ENCODE measurements at regions not wholly inside any gene's neighbourhood (a gene's known extent, or its start where the extent isn't known, plus 50 kb on each side); places are given as distances from the start of the nearest gene placed in this dataset.
"Not testable (repeated sequence)": the region's sequence is repeated elsewhere in the genome, so short reads cannot be mapped to it uniquely, and the experiment has no call there.

DNA sequence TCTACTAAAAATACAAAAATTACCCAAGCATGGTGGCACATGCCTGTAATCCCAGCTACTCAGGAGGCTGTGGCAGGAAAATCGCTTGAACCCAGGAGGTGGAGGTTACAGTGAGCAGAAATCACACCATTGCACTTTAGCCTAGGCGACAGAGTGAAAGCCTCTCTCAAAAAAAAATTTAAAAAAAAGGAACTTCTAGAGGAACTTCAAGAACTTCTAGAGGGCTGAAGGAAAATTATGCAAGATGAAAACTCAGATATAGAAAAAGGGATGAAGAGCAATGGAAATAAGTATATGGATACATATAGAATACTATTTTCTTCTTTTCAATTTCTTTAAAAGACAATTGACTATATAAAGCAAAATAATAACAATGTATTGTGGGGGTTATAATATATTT is 51.2 kb upstream of the PRR5 start:
- no peak for DNase-seq (ENCODE audit: low read depth in 2 of 2)

DNA sequence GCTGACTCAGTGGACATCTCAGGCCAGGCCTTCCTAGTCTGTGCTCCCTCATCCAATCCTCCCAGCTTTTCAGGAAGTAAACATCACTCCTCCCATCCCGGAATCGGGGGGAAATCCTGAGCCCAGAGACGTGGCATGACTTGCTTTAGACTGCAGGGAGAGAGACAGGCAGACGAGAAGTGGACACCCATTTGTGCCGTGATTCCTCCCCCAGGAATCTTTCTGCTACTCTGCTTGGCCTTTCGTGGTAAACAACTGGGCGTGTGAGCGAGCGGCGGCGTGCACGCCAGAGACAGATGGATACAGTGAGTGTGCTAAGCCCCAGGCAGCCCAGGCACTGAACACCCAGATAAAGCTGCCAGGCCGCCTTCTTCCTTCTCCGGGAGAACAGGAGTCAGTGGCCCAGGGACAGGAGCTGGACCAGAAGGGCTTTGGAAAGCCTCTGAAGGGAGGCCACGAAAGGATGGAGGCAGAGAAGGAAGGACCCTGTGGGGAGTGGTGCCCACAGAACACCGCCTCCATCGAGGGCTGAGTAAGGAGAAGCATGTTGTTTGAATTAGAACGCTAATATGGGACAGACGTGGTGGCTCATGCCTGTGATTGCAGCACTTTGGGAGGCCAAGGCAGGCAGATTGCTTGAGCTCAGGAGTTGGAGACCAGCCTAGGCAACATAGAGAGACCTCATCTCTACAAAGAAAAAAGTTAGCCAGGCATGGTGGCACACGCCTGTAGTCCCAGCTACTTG is 53.0 kb upstream of the PRR5 start:
- peak in 1 of 2 donors; percentile 68 for DNase-seq (ENCODE audit: low read depth in 2 of 2)

GRCh38 chr22:44648085-44648820 is 53.8 kb upstream of the PRR5 start:
- DNase-seq (ENCODE audit: low read depth in 2 of 2): no peak

DNA sequence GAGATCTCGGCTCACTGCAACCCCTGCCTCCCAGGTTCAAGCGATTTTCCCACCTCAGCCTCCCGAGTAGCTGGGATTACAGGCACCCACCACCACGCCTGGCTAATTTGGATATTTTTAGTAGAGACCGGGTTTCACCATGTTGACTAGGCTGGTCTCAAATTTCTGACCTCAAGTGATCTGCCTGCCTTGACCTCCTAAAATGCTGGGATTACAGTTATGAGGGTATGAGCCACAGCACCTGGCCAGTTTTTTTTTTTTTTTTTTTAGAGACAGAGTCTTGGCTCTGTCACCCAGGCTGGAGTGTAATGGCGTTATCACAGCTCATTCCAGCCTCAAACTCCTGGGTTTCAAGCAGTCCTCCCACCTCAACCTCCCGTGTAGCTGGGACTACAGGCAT is 54.9 kb upstream of the PRR5 start:
- no peak for DNase-seq (ENCODE audit: low read depth in 2 of 2)

- no peak for DNase-seq (ENCODE audit: low read depth in 2 of 2)
Observed at GRCh38 chr22:44646668-44647067, 55.3 kb upstream of the PRR5 start.

- DNase-seq (ENCODE audit: low read depth in 2 of 2): no peak
Observed at GRCh38 chr22:44646141-44646540, 55.9 kb upstream of the PRR5 start.

DNA sequence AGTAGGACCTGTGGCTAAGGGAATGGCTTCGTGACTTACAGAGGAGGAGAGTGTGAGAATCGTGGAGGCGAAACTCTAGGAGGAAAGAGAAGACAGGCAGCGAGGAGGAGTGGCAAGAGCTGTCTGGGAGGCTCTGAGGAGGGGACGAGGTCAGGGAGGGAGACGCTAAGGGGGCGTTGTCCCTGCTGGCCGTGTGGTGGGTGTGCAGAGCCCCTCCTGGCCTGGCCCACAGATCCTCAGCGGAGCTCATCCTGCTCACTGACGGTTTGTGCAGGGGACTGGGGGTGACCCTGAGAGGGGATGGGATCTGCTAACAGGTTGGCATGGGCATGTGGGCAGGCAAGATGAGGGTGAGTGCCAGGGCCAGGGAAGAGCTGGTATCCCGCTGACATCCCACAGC is 56.5 kb upstream of the PRR5 start:
- DNase-seq (ENCODE audit: low read depth in 2 of 2): no peak

DNA sequence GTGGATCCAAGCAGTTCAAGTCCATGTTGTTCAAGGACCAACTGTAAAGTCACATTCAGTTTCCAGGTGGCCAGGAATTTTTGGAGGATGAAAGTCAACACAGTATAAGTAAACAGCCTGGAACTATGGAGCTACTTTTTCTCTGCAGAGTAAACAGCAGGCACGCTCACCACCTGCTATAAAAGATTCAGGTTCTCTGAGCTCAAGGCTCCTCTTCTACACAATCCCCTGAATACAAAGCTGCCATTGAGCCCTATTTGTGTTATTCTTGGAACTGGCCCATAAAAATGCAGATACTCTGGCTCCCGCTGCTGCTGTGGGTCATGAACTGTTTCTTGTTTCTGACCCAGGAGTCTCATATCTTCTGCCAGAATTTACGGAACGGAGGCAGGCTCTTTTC is 56.9 kb upstream of the PRR5 start:
- DNase-seq (ENCODE audit: low read depth in 2 of 2): no peak

DNA sequence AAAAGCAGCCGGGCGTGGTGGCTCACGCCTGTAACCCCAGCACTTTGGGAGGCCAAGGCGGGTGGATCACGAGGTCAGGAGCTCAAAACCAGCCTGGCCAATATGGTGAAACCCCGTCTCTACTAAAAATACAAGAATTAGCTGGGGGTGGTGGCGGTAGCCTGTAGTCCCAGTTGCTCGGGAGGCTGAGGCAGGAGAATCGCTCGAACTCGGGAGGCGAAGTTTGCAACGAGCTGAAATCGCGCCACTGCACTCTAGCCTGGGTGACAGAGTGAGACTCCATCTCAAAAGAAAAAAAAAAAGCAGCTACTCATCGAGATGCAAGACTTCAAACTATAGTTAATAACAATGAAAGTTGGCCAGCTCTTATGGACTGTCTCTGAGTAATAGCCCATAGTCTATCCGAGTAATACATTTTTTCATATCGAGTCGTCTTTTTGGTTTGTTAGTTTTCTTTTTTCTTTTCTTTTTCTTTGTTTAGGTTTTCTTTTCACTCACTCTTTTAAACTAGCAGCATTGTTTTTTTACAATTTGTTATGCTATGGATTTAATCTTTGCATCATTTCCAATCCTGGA is 58.4 kb upstream of the PRR5 start:
- not testable (repeated sequence) for DNase-seq (ENCODE audit: low read depth in 2 of 2)

DNA sequence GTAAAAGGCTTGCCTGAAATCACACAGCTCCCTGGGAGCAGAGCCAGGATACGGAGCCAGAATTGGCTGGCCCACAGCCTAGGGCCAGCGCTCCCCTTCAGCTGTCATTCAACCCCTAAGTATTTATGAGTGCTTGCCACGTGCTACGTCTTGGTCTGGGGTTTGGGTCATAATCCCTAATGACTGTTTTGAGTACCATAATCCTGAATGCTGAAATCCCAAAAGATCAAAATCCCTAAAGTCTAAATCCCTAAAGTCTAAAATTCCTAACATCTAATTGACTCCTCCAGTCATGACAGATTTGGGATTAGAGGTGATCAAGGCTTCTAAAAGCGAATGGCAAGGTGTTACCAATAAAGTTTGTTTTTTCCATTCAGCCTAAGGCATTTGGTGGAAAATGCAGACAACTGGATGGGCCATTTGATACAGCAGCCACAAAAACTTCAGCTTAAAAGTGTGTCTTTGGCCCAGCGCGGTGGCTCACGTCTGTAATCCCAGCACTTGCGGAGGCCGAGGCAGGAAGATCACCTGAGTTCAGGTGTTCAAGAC is 59.8 kb upstream of the PRR5 start:
- DNase-seq (ENCODE audit: low read depth in 2 of 2): no peak

DNA sequence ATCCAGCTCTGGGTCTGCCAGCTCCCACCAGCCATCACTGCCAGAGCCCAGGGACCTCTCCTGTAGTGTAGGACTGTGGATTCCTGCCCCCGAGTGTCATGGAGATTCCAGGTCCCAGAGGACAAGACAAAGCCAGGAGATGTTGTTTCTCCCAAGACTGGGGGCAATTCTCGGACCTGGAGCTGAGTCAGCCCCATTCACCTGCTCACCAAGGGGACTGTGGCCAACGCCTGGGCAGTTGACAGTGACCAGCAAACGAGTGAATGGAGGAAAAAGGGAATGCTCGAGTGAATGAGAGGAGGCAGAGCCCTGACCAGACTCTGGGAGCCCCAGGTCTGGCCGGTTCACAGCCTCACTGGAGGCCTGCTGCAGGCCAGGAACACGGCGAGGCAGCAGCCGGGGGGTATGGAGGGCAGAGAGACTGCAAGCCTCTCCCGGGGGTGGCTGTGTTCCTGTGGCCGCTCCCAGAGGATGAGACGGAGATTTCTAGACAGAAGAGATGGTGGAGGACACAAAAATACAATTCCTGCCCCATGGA is 61.3 kb upstream of the PRR5 start:
- no peak for DNase-seq (ENCODE audit: low read depth in 2 of 2)

DNA sequence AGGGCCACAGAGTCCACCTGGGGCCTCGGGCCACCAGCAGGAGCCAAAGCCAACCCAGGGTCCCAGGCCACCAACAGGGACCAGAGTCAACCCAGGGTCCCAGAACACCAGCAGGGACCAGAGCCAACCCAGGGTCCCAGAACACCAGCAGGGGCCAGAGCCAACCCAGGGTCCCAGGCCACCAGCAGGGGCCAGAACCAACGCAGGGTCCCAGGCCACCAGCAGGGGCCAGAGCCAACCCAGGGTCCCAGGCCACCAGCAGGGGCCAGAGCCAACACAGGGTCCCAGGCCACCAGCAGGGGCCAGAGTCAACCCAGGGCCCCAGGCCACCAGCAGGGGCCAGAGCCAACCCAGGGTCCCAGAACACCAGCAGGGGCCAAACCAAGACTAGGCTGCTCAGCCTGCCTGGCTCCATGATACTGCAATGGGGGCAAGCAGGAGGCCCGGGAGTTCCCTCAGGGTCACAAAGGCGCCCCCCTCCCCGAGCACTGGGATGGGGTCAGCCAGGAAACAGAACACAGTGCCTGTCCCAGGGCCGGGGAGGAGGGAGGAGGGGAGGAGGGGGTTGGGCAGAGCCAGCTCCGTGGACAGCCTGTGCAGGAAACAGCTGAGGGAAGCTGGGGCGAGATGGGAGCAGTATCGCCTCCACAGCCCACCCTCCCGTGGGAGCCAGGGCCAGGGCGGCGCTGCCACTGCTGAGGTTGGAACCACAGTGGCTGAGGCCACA is 62.0 kb upstream of the PRR5 start:
- DNase-seq (ENCODE audit: low read depth in 2 of 2): peak; percentile 20 to 74

GRCh38 chr22:44638971-44639760 is 62.8 kb upstream of the PRR5 start:
- DNase-seq (ENCODE audit: low read depth in 2 of 2): peak in 1 of 2 donors; percentile 60

DNA sequence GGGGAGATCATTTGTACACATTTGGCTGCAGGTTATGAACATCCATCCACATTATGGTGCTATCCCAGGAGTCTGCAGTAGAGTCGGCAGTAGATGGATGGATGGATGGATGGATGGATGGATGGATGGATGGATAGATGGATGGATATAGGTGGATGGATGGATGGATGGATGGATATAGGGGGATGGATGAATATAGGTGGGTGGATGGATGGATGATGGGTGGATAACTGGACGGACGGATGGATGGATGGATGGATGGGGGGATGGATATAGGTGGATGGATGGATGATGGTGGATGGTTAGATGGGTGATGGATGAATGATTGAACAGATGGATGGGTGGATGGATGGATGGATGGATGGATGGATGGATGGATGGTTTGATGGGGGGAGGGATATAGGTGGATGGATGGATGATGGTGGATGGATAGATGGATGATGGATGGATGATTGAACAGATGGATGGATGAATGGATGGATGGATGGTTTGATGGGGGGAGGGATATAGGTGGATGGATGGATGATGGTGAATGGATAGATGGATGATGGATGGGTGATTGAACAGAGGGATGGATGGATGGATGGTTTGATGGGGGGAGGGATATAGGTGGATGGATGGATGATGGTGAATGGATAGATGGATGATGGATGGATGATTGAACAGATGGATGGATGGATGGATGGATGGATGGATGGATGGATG is 65.3 kb upstream of the PRR5 start:
- not testable (repeated sequence) for DNase-seq (ENCODE audit: low read depth in 2 of 2)

DNA sequence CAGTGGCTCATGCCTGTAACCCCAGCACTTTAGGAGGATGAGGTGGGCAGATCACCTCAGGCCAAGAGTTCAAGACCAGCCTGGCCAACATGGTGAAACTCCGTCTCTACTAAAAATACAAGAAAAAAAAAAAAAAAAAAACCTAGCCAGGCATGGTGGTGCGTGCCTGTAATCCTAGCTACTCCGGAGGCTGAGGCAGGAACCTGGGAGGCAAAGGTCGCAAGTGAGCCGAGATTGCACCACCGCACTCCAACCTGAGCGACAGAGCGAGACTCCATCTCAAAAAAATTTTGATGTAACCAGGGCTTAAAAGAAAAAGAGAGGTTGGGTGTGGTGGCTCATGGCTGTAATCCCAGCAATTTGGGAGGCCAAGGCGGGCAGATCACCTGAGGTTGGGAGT is 66.4 kb upstream of the PRR5 start:
- DNase-seq (ENCODE audit: low read depth in 2 of 2): not testable (repeated sequence)

DNA sequence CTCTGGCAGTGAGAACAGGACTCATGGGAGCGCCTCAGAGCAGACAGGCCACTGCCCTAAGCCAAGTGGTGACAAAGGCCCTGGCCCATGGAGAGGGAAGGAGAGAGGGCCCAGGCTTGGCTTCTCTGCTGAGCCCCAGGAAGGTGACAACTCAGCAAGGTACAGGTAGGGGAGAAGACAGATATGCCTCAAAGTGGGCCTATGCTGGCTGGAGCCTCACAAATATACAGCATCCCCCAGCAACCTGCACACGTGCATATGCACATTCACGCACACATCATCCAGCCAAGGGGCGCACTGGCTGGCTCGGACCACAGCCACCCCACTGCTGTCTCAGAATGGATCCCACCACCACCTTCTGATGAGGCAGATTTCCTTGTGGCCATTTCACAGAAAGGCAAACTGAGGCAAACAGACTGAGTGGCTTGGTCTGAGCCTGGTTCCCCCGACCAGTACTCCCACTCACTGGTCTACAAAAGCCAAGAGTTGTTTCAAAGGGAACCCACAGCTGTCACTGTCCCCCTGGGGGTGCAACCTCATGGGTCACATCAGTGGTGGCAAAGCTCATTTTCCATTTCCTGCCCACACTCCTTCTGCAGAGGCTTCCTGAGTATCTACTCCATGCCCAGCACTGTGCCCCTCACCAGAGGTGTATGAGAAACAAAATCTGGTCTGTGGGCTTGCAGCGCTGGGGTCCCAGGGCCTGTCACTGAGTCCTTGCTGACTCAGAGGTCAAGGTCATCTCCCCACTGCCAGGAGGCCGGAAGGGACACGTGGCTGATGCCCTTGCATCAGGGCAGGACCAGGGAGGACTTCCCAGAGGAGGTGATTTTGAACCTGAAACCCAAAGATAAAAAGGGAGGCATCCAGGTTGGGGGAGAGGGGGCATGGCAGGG is 67.3 kb upstream of the PRR5 start:
- DNase-seq (ENCODE audit: low read depth in 2 of 2): no peak

DNA sequence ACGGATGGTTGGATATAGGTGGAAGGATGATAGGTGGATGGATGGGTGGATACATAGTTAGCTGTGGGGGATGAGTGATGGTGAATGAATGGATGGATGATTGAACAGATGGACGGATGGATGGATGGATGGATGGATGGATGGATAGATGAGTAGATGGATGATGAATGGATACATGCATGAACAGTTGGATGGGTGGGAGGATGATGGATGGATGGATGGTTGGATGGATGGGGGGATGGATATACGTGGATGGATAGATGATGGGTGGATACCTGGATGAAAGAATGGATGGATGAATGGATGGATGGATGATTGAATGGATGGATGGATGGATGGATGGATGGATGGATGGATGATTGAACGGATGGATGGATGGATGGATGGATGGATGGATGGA is 68.4 kb upstream of the PRR5 start:
- DNase-seq (ENCODE audit: low read depth in 2 of 2): no peak

- no peak for DNase-seq (ENCODE audit: low read depth in 2 of 2)
Observed at GRCh38 chr22:44632541-44633396, 69.2 kb upstream of the PRR5 start.
